IPS-NIHi7 (cell line): ENCODE measurements at regions not wholly inside any gene's neighbourhood (a gene's known extent, or its start where the extent isn't known, plus 50 kb on each side); places are given as distances from the start of the nearest gene placed in this dataset.

Experiments used
- DNase-seq: peaks from one replicate; pipeline ENCODE4 v3.0.0; 2012; ENCODE audit warnings: mixed read lengths; ENCODE audit errors: extremely low spot score

DNA sequence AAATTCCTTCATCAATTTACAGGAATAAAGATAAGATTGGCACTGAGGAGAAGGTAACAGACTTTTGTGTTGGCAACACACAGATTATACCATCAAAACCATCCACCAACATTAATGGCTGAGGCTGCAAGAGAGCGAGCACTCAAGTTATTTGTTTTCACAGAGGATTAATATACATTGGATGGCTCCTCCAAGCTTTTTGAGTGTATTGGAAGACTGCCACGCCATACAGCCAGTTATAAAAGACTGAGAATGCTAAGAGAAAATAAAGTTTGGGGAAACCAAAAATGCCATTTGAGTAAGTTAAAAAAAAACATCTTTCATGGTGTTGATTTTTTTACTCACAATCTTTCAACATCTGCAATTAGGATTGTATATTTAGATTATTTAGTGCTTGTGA, 973.8 kb upstream of the SLC35B3 start:
- DNase-seq, result no peak

DNA sequence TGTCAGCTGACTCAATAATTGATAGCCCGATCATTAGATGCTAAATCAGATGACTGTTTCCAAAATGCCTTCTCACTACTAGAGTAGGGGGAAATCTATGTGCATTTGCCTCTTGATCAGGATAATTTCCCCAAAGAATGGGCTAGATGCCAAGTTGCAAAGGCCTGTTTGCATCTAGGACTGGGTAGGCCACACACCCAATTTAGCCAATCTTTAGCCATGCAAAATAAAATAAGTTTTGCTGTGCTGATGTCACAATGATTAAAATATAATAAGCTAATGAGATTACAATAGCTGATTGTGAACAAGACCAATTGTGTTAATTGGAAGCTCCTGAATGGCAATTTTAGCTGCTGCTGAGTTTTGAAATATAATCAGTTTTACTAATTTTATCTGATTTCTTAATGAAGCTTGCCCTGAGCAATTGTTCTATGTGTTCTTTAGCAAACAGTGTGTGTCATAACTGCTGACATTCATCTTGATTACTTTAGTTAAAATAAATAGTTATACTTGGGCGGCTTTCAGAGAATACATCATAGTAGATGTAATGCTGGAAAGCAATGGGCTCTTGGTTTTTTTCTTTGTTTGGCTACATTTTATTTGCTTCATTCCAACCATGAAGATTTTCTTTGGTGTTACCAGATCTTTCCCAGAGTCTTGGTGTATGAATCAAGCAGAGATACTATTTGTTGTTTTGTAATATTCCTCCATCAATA, 973.2 kb upstream of the SLC35B3 start:
- no peak for DNase-seq

DNA sequence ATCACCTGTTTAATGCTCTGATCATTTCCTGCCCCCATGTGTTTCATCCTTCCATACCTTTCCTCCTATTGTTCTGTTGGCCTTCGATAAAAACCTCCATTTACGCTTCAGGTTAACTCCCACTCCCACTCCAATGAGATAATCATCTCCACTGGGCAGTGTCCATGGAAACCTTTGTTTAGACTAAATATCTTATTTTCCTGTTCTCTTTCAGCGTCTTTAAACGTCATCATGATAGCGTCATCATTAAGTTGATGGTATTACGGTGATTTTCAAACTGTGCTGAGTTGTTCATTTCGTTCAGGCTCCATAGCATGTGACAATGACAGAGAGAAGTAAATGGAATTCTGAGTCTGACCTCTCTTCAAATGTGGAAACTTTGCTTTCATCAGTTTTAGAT, 970.5 kb upstream of the SLC35B3 start:
- no peak for DNase-seq

DNA sequence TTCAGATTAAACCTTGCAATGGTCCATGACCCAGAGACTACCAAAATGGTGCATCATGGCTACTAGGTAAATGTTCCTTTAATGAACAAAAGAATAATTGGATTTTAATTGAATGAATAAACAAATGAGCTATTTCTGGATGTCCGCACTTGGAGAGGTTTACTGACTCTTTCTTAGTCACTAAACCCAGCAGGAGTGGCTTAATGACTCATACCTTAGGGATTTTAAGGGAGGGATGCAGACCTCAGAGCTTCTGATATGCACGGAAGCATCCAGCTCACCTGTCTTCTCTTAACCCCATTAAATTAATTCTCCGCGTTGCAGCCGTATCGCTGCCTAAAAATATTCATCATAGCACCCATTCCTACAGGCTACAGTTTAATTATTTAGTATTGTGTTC, 970.0 kb upstream of the SLC35B3 start:
- no peak for DNase-seq

DNA sequence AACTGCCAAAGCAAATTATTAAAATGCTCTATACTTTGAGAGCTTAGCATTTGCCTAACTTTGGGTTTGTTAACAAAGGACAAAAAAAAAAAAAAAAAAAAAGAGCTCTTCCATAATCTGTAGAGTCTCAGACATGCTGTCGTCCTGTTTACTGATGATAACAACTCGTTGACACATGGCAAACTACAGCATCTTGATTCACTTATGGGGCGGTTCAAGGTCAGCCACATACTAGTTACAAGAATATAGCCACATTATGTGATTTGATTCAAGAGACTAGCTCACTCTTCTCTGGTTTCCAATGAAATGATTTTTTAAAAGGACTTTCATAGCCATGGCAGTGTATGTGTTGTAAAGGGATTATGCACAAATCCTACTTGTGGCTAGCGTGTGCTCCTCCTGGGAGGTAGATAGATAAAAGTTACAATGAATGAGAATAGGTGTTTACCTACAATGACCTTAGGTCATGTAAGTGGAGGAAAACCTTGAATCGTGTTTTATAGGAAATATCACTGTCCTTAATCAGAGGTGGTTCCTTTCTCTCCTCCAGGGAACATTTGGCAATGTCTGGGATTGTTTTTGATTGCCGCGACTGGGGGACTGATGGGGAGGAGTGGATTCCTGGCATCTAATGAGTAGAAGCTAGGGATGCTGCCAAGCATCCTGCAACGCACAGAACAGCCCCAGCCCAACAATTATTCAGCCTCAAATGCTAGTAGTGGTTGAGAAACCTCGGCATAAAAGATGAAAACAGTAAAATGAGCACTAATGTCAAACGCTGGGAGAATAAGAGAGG, 969.2 kb upstream of the SLC35B3 start:
- DNase-seq, result no peak

DNA sequence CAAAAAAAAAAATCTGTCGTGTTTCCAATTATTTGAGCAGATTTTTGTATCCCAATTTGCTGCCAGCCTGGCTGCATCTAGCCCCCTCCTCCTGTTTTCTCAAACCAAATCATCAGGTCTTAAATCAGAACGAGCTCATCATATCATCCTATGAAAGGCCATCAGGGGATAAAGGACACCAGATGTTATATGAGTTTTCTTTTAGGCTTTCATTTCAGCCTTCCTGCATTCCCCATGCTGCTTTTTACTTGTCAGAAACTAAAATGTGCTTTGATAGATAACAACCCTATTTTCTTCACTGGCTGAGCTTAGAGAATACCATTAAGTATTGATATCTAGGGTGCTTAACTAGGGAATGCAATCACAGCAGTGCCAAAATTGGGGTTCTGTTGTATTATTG, 968.4 kb upstream of the SLC35B3 start:
- DNase-seq, result no peak

DNA sequence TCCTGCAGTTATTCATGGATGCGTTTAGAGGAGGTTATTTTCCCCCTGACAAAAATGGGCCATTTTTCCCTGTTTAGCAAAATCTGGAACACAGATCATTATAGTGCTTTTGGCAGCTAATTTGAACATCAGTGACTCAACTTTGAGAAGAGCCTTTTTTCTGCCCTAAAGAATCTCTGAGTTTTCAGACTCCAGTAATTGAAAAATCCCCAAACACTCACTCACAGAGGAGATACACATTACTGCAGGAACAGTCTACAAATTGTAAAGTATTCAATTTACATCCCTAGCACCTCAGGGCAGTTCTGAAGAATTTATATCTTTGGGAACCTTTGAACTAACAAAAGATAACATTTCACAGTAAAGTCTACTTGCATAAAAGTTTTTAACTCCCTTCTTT, 966.6 kb upstream of the SLC35B3 start:
- DNase-seq, result no peak

DNA sequence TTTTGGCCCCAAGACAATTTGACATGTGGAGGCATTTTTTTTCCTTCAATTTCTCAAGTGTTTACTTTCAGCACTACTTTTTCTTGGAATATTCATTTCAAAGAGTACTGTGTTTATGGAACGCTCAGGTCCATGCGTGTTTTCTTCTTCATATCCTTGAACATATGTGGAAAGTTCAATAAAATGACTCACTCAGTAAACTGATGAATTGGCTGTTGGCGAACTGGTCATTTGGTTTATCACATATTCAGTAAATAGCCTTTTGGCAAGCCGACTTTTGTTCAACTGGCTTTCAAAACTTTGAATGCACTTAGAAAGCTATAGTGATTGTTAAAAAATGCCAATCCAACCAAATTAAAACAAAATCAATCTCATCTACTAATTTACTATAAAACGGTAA, 964.6 kb upstream of the SLC35B3 start:
- DNase-seq, result no peak

DNA sequence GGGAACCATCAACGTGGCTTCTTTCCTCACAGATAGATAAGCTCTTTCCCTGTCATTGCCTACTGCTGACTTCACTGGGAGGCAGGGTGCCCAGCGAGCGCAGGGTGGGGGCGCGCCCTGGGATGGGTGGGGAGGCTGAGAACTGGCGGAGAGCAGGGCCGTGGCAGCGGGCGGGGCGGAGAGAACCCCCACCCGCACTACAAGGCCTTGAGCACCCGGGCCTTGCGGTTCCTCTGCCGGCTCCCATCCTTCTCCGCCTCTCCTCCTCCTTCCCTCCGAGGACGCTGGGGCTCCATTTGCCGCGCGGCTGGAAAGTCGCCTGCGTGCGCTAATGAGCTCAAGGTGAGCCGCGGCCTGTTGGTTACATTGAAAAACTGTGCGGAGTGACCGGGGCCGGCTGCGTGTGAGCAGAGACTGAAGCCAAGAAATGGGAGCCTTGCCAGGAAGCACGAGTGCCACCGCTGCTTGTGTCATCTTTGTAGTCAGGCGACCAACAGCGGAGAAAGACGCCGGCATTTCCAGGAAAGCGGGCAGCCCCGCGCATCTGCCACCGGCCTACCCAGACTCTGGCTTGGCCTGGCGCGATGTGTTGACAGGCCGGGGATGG, 963.5 kb upstream of the SLC35B3 start:
- no peak for DNase-seq

DNA sequence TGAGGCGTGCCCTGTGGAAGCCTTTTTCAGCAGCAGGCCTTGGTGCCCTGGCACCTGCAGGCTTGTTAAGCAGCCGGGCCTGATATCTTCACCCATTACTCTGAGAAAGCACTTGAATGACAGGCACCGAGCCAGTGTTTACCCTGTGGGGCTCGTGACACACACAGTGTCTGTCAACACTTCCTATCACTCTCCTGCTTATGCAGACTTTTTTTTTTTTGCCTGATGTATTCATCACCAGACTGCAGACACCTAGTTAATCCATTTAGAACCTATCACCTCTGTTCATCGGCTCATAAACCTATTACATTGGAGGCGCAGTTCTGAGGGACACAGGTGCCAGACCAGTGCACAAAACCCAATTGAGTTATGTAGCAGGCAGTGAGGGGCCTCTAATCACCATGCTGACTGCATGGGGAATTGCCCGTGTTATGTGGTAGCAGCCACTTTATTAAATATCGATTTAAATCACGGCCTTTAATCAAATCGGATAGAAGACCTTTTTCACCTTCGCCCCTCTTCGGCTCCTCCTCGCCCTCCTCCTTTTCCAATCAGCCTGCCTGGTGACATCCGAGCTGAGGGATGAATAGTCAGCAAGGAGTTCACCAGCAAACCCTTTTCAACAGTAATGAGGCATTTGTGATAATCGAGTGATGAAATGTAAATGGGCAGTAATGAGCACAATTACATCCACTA, 962.9 kb upstream of the SLC35B3 start:
- no peak for DNase-seq

DNA sequence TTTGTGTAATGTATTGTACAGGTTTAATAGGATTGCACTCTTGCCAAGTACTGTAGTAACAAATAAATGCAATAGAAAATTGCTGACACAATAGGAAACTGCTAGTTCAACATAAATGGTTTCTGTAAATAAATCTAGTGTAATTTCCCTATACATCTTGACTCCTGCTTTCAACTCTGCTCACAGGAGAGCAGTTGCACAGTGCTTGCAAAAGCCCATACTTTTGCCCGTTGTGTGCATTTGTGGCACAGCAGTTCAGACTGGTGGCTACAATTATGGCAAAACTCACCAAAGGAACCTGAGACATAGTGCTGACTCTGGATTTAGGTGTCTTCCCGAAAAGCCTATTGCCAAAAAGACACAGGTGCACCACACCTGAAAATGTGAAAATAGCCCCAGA, 953.3 kb upstream of the SLC35B3 start:
- DNase-seq, result no peak

DNA sequence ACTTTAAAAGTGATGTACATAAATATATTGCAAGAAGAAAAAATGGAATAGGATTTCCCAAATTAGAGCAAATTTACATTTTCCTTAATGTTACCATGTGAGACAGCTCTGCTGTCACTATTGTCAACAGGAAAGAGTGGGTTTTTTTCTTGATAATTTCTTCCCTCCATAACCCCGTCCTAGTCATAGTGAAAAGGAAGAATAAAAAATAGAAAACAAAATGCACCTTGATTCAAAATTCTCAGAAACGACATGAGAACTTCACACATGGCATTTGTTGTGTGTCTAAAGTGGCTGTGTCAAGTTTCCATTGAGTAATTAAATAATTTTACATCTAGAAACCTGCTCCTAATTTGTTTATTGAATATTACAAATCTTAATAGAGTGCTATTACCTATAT, 945.2 kb upstream of the SLC35B3 start:
- DNase-seq, result no peak

DNA sequence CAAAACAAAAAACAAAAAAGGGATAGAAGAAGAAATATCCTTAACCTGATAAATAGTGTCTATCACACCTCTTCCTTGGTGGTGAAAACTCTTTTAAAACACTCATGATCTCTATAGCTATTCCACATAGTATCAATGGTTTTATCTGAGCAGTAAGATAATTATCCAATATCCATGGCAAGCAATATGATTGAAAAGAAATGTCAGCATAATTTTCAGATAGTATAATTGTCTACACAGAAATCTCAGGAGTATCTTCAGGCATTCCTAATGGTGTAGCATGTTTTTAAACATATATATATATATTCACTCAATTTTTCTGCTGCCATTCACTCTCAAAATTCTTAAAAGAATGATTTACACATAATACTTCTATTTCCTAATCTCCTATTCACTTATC, 938.0 kb upstream of the SLC35B3 start:
- no peak for DNase-seq

DNA sequence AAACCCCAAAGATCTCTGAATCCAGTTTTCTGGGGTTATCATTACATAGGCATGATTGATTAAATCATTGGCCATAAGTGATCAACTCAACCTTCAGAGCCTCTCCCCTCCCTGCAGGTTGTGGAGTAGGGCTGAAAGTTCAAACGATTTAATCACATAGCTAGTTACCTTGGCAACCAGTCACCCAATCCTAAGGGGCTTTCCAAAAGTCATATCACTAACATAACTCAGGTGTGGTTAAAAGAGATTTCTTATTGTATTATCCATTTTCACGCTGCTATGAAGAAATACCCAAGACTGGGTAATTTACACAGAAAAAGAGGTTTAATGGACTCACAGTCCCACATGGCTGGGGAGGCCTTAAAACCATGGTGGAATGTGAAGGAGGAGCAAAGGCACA, 935.1 kb upstream of the SLC35B3 start:
- no peak for DNase-seq

DNA sequence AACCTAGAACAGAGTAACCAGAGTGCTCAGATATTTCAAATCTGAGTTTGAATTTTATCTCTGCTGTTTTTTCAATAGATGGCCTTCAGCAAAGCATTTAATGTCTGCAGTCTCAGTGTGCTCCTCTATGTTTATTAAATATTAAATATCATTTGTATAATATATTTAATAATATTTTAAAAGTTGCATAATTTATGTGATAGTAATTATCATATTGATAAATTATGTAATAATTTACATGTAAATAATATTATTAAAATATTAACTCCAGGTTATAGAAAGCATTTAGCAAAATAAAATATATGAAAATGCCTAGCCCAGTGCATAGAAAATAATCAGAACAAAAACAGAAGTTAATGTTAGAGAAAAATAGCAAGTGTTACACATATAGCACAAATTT, 930.0 kb upstream of the SLC35B3 start:
- no peak for DNase-seq

DNA sequence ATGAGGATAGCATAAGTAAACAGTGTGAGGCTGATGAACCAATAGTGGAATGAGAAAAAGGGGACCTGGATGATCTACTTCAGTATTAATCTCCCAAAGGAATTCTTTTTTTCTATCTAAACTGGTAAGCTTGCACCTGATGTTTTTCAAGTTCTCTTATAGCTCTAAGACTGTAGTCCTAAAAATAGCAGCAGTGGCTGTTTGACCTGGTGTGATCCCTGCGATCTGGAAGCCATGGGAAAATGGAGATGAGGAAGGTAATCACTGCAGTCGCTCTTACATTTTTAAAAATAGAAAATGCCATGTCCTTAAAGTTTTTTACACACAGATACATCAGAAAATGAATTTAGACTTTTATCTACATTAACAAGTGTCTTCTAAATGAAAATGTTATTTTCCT, 926.4 kb upstream of the SLC35B3 start:
- DNase-seq, result no peak

DNA sequence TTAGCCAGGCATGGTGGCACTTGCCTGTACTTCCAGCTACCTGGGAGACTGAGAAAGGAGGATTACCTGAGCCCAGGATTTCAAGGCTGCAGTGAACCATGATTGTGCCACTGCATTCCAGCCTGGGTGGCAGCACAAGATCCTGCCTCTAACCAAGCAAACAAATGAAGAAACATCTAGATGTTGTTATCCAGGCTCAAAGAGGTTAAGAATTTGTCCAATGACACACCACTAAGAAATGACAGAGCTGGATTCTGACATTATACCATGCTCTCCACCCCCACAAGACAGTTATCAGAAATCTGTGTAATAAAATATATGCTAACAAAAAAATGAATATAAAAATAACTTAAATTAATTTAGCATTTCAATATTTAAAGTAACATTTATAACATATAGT, 925.5 kb upstream of the SLC35B3 start:
- DNase-seq, result no peak

DNA sequence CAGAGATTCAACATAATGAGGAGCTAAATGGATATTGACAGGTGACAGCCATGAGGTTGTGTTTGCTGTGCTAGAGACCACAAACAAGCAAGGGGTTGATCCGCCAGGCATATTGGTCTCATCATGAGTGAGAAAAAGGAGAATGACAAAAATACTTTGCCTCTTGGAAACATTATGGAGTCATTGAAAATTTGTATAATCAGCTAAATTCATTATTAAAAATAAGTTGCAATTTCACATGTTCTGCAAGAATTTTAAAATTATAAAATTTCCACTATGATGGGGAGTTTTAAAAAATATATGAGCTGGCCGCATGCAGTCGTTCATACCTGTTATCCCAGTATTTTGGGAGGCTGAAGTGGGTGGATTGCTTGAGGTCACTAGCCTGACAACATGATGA, 912.3 kb upstream of the SLC35B3 start:
- DNase-seq, result no peak

DNA sequence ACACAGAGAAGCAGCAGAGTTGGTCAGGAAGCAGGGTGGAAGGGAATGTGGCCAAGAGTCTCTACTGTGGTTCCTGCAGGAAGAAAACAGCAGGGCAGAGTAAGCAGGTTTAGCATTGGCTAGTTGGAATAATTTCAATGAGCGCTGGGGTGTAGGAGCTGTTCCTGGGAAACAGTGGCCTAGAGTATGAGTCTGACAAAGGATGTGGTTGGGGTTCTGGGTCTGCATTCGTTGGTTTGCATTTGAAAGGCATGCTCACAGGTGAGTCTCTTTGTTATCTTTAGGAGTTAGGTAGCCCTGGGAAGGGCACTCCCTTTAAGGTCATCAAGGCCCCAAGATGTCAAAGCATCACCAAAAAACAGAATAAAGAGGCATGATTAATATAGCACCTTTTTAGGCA, 911.6 kb upstream of the SLC35B3 start:
- no peak for DNase-seq

DNA sequence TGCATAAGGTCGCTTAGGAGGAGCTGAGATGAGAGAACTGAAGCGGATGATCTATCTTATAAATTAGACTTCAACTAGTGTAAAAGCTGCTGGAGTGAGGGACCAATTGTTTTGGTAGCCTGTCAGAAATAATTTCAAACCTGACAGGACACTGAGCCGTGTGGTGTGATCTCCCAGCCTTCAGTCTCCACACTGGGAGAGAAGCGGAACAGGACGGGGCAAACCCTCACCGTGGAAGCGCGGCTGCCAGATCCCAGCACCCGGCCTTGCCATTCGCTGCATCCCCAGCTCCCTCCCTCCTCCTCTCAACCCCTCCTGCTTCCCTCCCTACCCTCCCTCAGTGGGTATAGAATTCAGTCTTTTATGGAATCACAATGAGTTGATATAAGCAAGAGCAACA, 900.1 kb upstream of the SLC35B3 start:
- no peak for DNase-seq

DNA sequence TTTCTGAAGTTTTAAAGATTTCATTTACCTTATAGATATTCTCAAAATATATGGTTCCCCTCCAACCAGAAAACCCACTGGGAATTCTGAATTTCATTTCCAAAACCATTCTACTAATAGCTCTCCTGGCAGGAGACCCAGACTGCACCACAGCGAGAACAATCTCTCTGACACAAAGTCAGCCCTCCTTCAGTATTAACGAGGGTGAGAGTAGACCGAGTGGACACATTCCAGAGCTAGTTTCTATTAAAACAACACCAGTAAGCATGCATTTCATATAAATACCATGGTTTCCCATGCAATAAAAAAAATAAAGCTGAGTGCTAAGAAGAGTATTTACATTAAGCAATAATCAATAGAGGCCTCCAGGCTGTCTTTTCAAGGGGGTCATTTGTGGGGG, 899.6 kb upstream of the SLC35B3 start:
- no peak for DNase-seq

DNA sequence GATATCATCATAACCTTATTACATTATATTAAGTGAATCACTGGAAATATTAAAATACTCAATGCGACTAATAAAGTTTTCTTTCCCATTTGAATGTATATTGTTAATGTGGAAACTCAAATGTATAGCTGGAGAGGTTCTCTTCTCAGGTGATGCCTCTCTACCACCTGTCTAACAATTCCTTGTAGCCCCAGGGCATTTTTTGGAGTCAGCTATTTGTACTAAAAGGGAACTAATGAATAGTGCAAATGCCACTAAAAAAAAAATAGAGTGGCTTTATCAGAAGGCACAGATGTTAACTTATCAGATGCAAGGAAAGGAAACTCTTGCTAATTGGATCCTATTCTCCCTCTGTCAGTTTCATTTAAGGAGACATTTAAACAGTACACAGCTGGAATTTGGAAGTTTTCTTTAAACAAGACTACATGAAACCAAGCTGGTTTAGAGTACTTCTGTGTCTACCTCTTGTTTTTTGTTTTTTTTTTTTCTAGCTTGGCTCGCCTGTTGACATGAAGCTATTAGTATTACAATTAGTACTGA, 897.0 kb upstream of the SLC35B3 start:
- no peak for DNase-seq
